ENCODE measurements at regions not wholly inside any gene's neighbourhood (a gene's known extent, or its start where the extent isn't known, plus 50 kb on each side); places are given as distances from the start of the nearest gene placed in this dataset.
A peak's percentile ranks its signal among the peaks of the same experiment; 100 is the strongest.
"Not testable (repeated sequence)": the region's sequence is repeated elsewhere in the genome, so short reads cannot be mapped to it uniquely, and the experiment has no call there.

- DNase-seq (ENCODE audit: extremely low read depth in 1 of 11, low read depth in 9 of 11, low spot score in 4 of 11): no peak
These were observed 238.8 kb downstream of the PDCD6IP start for GRCh38 chr3:34037260-34037659.

GRCh38 chr3:34038131-34038530, 239.7 kb downstream of the PDCD6IP start:
- DNase-seq (ENCODE audit: extremely low read depth in 1 of 11, low read depth in 9 of 11, low spot score in 4 of 11): no peak

- no peak for DNase-seq (ENCODE audit: extremely low read depth in 1 of 11, low read depth in 9 of 11, low spot score in 4 of 11)
These were observed 247.7 kb downstream of the PDCD6IP start for GRCh38 chr3:34046154-34046553.

GRCh38 chr3:34053626-34054025, 255.2 kb downstream of the PDCD6IP start:
- DNase-seq (ENCODE audit: extremely low read depth in 1 of 11, low read depth in 9 of 11, low spot score in 4 of 11): no peak

- no peak for DNase-seq (ENCODE audit: extremely low read depth in 1 of 11, low read depth in 9 of 11, low spot score in 4 of 11)
These were observed 257.9 kb downstream of the PDCD6IP start for GRCh38 chr3:34056181-34056910.

- no peak for DNase-seq (ENCODE audit: extremely low read depth in 1 of 11, low read depth in 9 of 11, low spot score in 4 of 11)
These were observed 258.5 kb downstream of the PDCD6IP start for GRCh38 chr3:34056951-34057390.

- not testable (repeated sequence) for DNase-seq (ENCODE audit: extremely low read depth in 1 of 11, low read depth in 9 of 11, low spot score in 4 of 11)
These were observed 262.6 kb downstream of the PDCD6IP start for GRCh38 chr3:34060995-34061394.

GRCh38 chr3:34065901-34066300, 267.5 kb downstream of the PDCD6IP start:
- DNase-seq (ENCODE audit: extremely low read depth in 1 of 11, low read depth in 9 of 11, low spot score in 4 of 11): no peak

GRCh38 chr3:34066328-34066727, 267.9 kb downstream of the PDCD6IP start:
- no peak for DNase-seq (ENCODE audit: extremely low read depth in 1 of 11, low read depth in 9 of 11, low spot score in 4 of 11)

- no peak for DNase-seq (ENCODE audit: extremely low read depth in 1 of 11, low read depth in 9 of 11, low spot score in 4 of 11)
These were observed 268.6 kb downstream of the PDCD6IP start for GRCh38 chr3:34066999-34067398.

GRCh38 chr3:34067536-34068051, 269.2 kb downstream of the PDCD6IP start:
- DNase-seq (ENCODE audit: extremely low read depth in 1 of 11, low read depth in 9 of 11, low spot score in 4 of 11): peak in 2 of 11 donors; percentile 15 to 18

- no peak for DNase-seq (ENCODE audit: extremely low read depth in 1 of 11, low read depth in 9 of 11, low spot score in 4 of 11)
These were observed 270.1 kb downstream of the PDCD6IP start for GRCh38 chr3:34068505-34068904.

GRCh38 chr3:34070831-34071585, 272.6 kb downstream of the PDCD6IP start:
- no peak for DNase-seq (ENCODE audit: extremely low read depth in 1 of 11, low read depth in 9 of 11, low spot score in 4 of 11)

- no peak for DNase-seq (ENCODE audit: extremely low read depth in 1 of 11, low read depth in 9 of 11, low spot score in 4 of 11)
These were observed 273.9 kb downstream of the PDCD6IP start for GRCh38 chr3:34072297-34072696.

- DNase-seq (ENCODE audit: extremely low read depth in 1 of 11, low read depth in 9 of 11, low spot score in 4 of 11): no peak
These were observed 274.7 kb downstream of the PDCD6IP start for GRCh38 chr3:34073111-34073510.

GRCh38 chr3:34073961-34074360, 275.5 kb downstream of the PDCD6IP start:
- no peak for DNase-seq (ENCODE audit: extremely low read depth in 1 of 11, low read depth in 9 of 11, low spot score in 4 of 11)

GRCh38 chr3:34075975-34076374, 277.5 kb downstream of the PDCD6IP start:
- no peak for DNase-seq (ENCODE audit: extremely low read depth in 1 of 11, low read depth in 9 of 11, low spot score in 4 of 11)

GRCh38 chr3:34077417-34078195, 279.2 kb downstream of the PDCD6IP start:
- no peak for DNase-seq (ENCODE audit: extremely low read depth in 1 of 11, low read depth in 9 of 11, low spot score in 4 of 11)

- no peak for DNase-seq (ENCODE audit: extremely low read depth in 1 of 11, low read depth in 9 of 11, low spot score in 4 of 11)
These were observed 280.0 kb downstream of the PDCD6IP start for GRCh38 chr3:34078418-34078817.

GRCh38 chr3:34079849-34080248, 281.4 kb downstream of the PDCD6IP start:
- DNase-seq (ENCODE audit: extremely low read depth in 1 of 11, low read depth in 9 of 11, low spot score in 4 of 11): not testable (repeated sequence)

Measured in renal cortex interstitium (tissue), 11 donors.